ENCODE measurements at regions not wholly inside any gene's neighbourhood (a gene's known extent, or its start where the extent isn't known, plus 50 kb on each side); places are given as distances from the start of the nearest gene placed in this dataset.

- no peaks in the 10 kb centered on the region for H3K79me2 ChIP-seq
- H3K4me2 ChIP-seq (ENCODE audit: low read length), result no peak overlapping the region
- no peaks in the 10 kb centered on the region for H3K4me1 ChIP-seq
- no peak for TF ChIP-seq CTCF (IDR thresholded peaks at IDR 0.05)
- H3K27me3 ChIP-seq (ENCODE audit: control insufficient read depth, insufficient read depth, low read length), result no peaks in the 10 kb centered on the region
- H3K4me3 ChIP-seq (ENCODE audit: low read depth, low read length), result no peak overlapping the region
- no peaks in the 10 kb centered on the region for H3K36me3 ChIP-seq (ENCODE audit: control insufficient read depth, insufficient read depth, low read length)
- no peak overlapping the region for H3K27ac ChIP-seq
- no peak overlapping the region for H3K9ac ChIP-seq
- H2AFZ ChIP-seq, result no peak overlapping the region
- no peaks in the 10 kb centered on the region for H3K9me3 ChIP-seq (ENCODE audit: control insufficient read depth, low read length)
Observed at GRCh38 chr2:236400046-236400574, 135.9 kb upstream of the ASB18 start.

- Histone ChIP-seq H3K36me3 (ENCODE audit: control insufficient read depth, insufficient read depth, low read length) (no peaks in the 10 kb centered on the region), H3K9ac (no peak overlapping the region), H3K79me2 (no peaks in the 10 kb centered on the region), H3K4me2 (ENCODE audit: low read length) (no peak overlapping the region), H3K27ac (no peak overlapping the region), H3K27me3 (ENCODE audit: control insufficient read depth, insufficient read depth, low read length) (no peaks in the 10 kb centered on the region), H3K9me3 (ENCODE audit: control insufficient read depth, low read length) (no peaks in the 10 kb centered on the region), H3K4me3 (ENCODE audit: low read depth, low read length) (no peak overlapping the region), H3K4me1 (no peaks in the 10 kb centered on the region), H2AFZ (no peak overlapping the region)
- TF ChIP-seq CTCF (IDR thresholded peaks at IDR 0.05), result no peak
Observed at GRCh38 chr2:236400594-236401360, 136.6 kb upstream of the ASB18 start.

GRCh38 chr2:236402033-236402790 lies 138.0 kb upstream of the ASB18 start:
- no peaks in the 10 kb centered on the region for H3K79me2 ChIP-seq
- H3K4me1 ChIP-seq, result no peaks in the 10 kb centered on the region
- no peaks in the 10 kb centered on the region for H3K27me3 ChIP-seq (ENCODE audit: control insufficient read depth, insufficient read depth, low read length)
- no peak overlapping the region for H3K4me3 ChIP-seq (ENCODE audit: low read depth, low read length)
- TF ChIP-seq CTCF (IDR thresholded peaks at IDR 0.05), result no peak
- no peak overlapping the region for H3K9ac ChIP-seq
- H3K36me3 ChIP-seq (ENCODE audit: control insufficient read depth, insufficient read depth, low read length), result no peaks in the 10 kb centered on the region
- H3K9me3 ChIP-seq (ENCODE audit: control insufficient read depth, low read length), result no peaks in the 10 kb centered on the region
- H3K27ac ChIP-seq, result no peak overlapping the region
- H2AFZ ChIP-seq, result no peak overlapping the region
- H3K4me2 ChIP-seq (ENCODE audit: low read length), result no peak overlapping the region

- Histone ChIP-seq H3K4me1 (no peaks in the 10 kb centered on the region), H3K9me3 (ENCODE audit: control insufficient read depth, low read length) (no peaks in the 10 kb centered on the region), H3K4me3 (ENCODE audit: low read depth, low read length) (no peak overlapping the region), H3K9ac (no peak overlapping the region), H3K36me3 (ENCODE audit: control insufficient read depth, insufficient read depth, low read length) (no peaks in the 10 kb centered on the region), H2AFZ (no peak overlapping the region), H3K27ac (no peak overlapping the region), H3K27me3 (ENCODE audit: control insufficient read depth, insufficient read depth, low read length) (no peaks in the 10 kb centered on the region), H3K4me2 (ENCODE audit: low read length) (no peak overlapping the region), H3K79me2 (no peaks in the 10 kb centered on the region)
- no peak for TF ChIP-seq CTCF (IDR thresholded peaks at IDR 0.05)
Observed at GRCh38 chr2:236403125-236403524, 138.9 kb upstream of the ASB18 start.

All from parathyroid adenoma (tissue), 2 donors.